Activated T-helper 1 cell treated with anti-CD3 and anti-CD28 coated beads, Interleukin-2, amount 50 U/mL, for 16 hours (primary cell): ENCODE measurements at regions not wholly inside any gene's neighbourhood (a gene's known extent, or its start where the extent isn't known, plus 50 kb on each side); places are given as distances from the start of the nearest gene placed in this dataset.

Source experiments
- DNase-seq, 2 donors: peaks; one replicate each; pipeline ENCODE4 v3.0.0-alpha.2; 2020; ENCODE audit warnings: low read depth in 1 of 2, low spot score in 1 of 2

DNA sequence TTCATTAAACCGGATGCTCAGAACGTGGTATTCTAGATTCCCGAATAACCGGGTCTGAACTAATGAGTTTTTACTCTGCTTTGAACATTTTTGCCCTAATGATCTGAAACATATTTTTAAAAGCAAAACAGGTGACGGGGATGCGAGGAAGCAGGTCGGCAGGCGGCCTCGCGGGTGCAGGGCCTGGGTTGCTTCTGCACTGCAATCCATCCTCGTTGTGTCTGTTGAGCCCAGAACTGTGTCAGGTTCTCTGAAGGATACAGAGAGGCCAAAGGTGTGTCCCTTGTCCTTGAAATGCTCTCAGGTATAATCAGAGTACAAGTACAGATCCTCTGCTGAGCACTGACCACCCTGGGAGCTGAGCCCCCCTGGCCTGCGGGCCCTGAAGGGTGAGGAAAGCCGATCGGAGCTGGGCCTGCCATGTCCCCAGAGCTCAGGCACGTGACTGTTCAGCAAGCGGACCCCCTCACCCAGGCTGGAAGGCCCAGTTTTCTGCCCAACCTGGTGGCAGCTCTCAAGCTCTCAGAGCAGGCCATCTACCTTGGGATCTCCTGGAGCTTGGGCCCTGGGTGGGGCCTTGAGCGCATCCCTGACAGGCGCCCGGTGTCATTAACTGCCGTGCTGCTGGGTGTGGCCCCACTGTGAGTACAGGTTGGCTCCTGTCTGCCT lies 151.8 kb downstream of the OLFM1 start:
- DNase-seq, result no peak

DNA sequence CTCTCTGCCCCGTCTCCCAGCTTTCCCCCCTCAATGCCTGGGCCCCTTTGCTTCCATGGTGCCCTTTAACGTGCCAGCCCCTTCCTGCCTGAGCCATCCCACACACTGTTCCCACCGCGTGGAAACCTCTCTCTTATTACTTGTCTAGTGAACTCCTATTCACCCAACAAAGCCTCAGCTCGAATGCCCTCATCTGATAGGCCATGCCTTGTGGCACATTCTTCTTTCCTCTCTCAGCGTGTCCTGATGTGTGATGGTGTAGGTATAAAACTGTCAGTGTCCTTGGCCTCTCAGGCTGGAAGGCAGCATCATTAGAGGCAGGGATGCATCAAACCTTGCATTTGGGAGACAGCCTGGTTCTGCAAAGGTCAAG lies 152.3 kb downstream of the OLFM1 start:
- DNase-seq, result no peak

DNA sequence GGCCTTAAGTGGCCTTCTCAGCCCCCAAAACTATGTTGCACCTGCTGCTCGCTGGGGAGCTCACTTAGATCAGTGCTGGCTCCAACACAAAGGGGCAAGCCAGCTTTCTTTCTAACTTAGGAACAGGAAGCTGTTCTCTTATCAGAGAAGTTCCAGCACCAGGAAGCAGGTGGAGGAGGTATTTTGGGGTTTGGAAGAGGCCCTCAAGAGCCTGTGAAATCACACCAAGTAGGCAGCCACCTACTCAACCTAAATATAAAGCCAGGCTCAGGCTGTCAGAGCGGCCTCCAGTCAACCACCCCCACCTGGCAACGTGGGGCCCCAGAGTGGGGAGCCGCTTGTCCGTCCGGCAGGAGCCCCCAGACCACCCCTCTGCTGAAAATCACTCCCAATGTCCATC lies 152.8 kb downstream of the OLFM1 start:
- DNase-seq, result no peak

DNA sequence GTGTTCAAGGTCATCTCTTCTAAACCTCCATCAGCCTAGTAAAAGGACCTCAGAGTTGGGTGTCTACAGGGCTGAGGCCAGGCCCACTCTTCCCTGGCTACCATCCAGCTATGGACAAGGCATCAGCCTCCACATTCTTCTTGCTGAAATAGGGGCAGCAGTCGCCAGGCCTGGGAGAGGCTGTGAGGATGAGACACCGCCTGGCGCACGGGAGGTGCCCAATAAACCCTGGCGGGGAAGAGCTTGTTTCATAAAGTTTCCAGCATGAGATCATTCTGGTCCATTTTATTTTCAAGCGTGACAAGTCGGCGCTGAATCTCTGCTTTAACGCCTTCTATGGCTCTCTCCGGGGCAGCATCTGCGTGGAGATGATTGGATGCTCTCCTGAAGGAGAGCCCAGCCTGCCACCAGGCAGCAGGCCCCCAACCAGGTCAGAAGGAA lies 153.4 kb downstream of the OLFM1 start:
- no peak for DNase-seq

DNA sequence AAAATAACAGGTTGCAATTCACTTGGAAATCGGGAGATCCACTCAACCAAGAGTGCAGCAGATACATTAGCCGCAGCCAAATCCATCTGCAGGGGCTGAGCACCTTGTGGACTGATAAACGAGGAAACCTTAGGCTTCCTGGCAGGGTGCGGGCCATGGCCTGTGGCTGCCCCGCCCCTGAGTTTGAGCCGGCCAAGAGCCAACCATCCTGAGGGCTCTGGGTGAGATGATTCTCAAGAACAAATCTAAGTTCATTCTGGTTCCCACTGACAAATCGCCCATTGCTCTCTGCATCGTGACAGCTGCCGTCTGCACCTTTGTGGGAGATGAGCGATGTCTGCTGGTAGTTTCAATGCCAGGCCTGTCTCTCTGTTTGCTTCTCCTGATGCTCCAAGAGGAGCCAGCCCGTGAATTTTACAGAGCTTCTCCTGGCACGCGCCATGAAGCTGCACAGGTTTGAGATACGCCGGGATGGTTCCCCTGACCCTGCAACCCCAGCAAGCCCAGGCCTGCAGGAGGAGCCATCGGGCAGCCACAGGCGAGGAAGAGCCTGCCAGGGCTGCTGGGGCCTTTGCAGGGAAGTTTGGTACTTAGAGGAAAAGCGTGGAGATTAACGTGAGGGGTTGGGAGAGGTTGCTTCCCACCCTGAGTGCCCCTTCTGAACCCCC lies 154.0 kb downstream of the OLFM1 start:
- DNase-seq, result no peak

DNA sequence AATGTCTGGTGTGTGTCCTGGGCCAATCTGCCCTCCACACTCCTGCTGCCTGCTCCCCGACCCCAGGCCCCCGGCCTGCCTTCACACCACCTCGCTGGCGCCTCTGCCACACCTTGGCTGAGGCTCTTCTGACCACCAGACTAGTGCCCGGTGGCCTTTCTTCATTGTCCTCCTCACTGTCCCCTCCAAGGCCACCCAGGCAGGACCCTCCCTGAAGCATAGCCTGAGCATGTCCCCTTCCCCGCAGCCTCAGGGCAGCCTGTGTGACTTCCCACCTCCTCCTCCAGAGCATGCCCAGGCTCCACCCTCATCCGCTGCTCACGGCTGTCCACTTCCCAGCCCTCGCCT lies 154.6 kb downstream of the OLFM1 start:
- no peak for DNase-seq

DNA sequence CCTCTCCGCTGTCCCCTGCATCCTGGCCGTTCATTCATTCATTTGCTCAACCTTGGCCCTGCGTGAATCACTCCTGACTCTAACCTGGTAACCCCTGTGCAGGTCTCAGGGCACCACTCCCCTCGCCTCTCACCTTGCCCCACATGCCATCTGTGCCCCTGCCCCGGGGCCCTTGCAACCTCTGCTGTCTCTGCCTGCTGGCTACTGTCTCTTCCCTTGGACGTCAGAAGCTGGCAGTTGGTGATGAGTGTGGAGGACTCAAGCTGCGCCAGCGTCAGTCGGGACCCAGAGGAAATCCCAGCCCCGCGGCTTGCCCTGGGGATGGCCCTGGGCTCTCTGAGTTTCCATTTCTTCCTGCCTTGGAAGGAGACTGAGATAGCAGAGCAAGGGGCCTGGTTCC lies 154.9 kb downstream of the OLFM1 start:
- DNase-seq, result no peak

DNA sequence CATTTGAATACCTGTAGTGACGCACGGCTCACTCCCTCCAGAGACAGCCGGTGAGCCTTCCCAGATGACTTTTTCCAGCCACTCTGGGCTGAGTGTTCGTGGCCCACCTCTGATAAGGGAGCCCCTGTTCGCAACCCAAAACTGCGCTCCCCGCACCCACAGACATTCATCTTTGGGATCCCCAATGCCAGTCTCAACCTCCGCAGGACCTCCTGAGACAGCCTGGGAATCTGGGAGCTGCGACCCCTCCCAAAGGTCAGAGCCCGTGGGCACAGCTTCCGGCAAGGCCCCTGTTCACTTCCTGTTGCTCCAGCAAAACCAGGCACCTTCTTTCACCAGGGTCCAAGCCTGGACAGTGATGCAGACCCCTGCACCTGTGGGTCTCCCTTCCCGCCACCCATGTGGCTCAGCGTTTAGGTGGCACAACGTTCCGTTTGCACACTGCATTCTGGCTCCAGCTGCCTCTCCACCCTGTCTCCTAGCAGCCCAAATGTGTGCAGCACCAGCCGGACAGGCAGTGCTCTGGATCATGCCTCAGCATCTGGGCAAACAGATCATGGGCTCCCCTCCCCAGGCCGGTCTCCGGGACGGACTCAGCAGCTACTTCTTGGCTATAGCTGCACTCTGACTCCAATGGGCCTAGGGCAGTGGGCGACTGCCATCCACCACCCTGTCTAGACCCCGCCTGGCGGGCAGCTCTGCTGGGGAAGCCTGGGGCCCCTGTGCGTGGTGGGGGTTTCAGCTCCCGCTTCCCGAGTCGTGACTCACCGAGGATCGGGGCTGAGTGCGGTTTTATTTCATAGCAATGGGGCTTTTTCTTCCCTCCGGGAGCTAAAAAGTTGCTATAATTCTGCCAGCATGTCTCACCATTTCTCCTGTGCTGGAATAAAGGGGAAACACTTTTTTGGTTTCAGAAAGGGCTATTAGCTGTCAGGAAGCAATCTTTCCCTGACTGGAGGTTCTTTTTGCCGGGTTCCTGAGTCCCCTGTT lies 156.0 kb downstream of the OLFM1 start:
- DNase-seq, result no peak

DNA sequence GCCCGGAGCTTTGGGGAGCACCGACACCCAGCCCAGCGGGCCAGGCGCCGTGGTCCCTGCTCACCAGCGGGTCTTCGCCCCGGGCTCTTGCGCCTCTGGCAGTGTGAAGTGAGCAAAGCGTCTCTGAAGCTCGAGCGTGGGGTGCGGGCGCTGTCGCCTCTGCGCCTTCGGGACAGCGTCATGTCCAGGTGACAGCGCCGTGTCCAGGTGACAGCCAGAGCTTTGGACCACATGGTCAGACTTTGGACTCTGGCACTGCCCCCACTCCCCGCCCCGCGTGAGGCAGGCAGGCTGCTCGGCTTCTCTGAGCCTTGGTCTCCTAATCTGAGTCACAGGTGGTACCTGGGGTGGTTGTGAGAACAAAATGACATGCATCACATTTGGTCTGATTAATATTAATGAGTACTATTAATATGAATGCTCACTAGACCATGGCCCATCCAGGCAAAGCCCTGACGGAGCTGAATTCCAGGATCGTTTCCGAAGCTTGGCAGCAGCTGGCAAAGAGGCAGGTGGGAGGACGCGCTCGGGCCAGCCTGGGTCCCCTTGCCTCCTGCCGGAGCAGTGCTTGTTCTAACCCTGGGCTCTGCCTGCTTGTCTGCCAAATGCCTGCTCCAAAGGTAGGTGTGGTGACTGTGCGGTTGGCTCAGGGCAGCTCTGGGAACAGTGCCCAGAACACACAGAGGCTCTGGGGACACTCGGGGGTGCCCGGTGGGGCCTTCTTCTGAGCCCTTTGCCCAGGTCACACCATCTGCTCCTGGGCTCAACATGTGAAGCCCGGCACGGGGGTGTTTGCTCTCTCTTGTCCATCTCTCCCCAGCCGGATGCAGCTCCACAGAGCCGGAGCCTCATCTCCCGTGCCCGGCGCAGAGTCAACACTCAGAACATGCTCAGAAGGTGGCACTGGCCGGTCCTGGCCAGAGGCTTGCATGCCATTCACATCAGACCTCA lies 157.1 kb downstream of the OLFM1 start:
- DNase-seq, result no peak

DNA sequence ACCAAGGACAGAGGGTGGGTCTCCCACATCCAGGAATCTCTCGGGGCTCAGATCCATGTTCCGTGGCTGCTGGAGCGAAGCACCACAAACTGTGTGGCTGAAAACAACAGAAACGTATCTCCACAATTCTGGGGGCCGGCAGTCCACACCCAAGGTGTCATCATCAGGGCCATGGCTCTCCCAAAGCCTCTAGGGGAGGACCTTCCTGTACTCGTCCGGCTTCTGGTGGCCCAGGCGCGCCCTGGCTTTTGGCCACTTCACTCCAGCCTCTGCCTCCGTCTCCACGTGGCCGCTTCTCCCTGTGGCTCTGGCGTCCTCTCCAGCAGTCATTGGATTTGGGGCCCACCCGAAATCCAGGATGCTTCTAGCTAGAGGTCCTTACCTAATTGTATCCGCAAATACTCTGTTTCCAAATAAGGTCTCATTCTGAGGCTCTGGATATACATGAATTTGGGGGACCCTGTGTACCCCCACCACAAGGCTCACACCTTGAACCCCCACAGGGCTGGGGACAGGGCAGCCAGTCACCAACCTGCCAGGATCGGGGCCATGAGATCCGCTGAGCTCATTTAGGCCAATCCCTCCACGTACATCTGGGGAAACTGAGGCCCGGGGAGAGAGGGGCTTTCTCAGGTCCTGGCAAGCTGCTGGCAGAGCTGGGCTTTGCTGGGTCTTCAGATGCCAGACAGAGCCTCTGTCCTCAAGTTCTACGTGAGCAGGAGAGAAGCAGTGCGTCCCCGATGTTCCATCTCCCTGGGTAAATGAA lies 158.2 kb downstream of the OLFM1 start:
- no peak for DNase-seq

DNA sequence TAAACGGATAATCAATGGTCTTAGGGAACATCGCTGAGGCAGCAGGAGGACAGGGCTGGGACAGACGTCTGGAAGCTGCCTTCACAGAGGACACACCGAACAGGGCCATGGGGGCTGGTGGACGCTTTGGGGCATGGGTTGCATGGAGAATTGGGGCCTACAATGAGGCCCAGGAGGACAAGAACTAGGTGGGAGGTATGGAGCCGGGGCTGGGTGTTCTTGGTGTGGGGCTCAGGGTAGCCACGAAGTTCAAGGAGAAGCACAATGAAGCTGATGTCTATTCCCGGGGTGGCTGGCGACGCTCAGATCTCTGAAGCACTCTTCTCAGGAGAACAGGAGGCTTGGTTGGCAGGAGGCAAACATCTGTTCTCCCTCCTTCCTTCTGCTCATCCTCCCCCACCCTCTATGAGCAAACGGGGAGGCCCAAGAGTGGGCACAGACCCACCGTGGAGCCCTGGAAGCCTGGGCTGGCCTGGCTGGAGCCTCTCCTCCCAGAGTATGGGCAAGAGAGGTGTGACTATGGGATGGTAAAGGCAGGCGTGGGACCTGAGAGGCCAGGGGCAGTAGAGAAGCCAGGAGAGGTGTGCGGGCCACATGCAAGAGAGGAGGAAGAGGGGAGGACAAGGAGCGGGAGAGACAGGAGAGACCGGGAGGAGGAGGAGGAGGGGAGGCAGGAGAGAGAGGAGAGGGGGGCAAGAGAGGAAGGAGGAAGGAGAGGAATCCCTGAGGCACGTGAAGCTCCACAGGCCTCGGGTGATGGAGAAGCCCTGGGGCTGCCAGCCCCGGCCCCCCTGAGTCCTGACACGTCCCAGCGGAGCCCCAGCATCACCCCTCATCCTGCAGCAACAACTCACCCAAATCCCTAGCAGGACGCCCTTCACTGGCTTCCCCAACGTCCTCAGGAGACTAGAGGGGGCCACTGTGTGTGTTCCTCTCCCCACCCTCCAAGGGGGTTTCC lies 159.1 kb downstream of the OLFM1 start:
- no peak for DNase-seq

DNA sequence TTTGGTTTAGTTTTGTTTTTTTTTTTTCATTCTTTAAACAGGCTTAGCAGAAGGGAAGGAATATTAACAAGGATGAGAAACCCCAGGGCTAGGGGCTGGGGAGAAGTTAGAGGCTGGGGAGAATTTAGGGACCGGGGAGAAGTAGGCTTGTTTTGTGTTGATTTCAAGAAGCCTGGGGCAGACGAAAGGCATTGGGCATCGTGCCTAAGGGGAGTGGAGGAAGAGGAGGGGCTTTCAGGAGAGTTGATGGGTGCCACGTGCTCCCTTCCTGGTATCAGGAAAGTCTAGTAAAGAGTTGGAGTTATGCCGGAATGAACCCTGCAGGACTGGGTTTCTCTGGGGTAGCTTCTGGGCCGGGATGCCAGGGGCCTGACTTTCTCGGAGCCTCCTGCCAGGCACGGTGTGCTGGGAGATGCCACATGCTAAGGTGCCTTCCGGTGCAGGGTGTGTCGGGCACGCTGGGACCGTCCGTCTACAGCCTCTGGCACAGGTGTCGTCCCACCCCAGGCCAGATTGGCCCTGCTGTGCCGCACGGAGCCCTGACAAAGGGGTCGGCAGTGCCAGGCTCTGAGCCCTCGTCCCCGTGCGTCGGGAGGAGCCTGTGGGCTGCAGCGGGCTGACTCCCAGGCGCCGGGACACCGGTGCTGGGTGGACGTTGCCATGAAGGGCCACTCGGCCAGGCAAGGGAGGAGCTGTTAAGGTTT lies 159.9 kb downstream of the OLFM1 start:
- no peak for DNase-seq

DNA sequence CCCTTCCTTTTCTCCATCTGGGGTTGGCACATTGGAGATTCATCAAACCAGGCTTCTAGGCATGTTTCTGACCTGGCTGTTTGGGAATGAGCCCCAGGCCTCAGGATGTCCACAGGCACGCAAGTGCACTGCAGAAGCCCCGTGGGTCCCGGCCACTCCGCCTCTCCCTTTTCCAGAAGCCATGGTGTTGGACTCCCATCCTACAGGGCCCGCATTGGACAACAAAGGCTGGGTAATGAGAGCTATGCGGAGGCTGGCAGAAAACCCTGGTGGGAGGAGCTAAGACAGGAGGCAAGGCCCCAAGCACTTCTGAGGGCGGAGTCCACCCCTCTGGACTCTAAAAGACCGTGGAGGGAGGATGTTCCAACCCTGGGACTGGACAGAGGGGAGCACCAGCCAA lies 160.6 kb downstream of the OLFM1 start:
- no peak for DNase-seq

DNA sequence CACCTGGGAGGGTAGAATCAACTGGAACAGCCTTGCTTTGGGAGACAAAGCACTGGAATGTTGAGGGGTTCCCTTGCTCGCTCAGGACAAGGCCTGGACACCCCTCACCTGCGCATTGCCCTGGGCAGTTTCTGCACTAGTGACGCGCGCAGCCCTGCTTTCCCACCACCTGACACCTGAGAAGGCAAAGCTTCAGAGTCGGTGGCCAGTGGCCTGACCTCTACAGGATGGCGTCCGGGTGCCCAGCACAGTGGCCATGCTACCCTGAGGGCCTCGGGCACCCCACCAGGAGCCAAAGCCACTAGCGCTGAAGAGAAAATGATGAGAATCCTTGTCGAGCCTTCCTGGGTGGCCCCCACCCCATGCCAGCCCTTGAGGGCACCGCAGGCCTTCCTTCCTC lies 161.3 kb downstream of the OLFM1 start:
- no peak for DNase-seq

DNA sequence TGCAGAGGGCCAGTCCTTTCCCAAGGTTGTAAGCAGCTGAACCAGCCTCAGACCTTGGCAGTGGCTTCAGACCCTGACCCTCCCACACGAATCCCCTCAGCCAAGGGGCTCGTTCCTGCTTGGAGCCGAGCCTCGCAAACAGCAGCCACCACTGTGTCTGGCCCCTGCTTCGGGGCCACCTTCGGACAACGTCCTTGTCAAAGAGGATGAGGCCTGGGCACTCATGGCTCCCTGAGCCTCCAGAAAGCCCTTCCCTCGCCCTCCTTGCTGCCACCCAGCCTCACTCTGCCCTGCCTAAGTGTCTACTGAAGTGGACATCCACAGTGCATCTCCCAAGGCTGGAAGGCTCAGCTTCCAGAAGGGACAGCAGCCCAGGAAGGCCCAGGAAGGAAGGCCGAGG lies 161.7 kb downstream of the OLFM1 start:
- no peak for DNase-seq

DNA sequence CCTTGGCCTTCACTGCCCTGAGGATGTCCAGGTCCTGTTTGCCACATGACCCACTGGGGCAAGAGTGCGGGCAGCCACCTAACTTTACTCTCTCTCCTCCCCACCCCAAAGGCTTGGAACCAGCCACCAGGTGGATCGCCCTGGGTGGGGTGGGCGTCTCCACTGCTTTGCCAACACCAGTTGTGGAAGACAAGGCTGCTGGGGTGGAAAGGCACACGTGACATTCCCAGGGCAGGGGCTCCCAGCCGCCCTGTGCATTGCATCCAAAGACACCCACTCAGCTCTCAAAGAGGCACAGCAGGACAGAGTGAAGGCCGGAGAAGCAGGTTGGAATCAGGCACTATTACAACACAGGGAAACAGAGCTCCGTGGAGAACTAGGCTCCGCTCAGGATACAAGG lies 162.2 kb downstream of the OLFM1 start:
- DNase-seq, result no peak

DNA sequence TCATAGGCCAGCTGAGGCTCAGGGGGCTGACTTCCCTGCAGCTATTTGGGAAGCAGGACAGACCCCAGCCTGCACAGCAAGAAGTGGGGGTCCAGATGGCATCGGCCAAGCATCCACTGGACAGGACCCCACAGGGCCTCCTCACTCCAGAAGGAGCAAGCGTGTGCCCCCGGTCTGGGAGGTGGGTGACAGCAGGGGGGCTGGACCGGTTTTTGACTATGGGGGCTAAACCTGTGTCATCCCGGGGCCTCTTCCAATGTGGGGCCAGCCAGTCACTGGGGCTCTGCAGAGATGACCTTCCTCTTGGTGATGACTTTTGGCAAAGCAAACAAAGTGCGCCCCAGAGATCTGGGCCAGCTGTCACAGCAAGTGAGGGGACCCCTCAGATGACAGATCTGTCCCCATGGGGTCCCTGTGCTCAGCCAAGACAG lies 163.9 kb downstream of the OLFM1 start:
- DNase-seq, result no peak

DNA sequence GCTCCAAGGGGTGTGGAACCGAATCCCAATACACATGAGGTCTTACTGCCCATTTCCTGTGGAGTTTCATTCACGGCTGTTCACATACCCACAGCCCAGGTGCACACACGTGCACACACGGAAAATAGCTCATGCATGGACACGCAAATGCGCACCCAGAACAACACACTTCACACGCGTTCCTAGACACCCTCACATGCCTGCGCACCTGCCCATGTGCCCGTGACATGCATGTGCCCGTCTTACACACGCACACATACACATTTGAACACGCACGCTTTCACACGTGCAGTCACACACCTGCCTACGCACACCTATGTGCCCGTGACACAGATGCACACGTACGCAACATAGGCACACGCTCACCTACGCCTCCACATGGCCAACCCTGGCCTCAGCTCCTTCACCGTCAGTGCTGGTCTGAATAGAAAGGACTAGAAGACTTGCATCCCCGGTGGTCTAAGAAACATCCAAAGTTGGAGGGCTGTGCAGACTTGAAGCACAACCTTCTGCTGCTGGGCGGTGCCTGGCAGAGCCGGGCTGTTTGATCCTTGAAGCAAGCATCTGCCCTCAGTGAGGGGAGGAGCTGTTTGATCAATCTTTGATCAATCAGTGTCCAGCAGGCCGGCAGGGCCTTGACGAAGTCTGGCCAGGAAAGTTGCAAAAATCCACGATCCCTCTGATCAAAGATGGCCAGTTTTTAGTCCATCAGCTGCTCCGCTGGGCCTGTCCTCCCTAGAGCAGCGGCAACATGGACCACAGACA lies 164.7 kb downstream of the OLFM1 start:
- DNase-seq, result no peak
